ENCODE measurements at regions not wholly inside any gene's neighbourhood (a gene's known extent, or its start where the extent isn't known, plus 50 kb on each side); places are given as distances from the start of the nearest gene placed in this dataset.

GRCh38 chr21:28754127-28754611 is 238.5 kb downstream of the LTN1 start:
- intact Hi-C loops (cut with DNase I) = no loop called here
- TF ChIP-seq POLR2A (IDR thresholded peaks at IDR 0.05) (no peak), CTCF (IDR thresholded peaks at IDR 0.05) (no peak)
- Histone ChIP-seq H3K27me3 (no peaks in the 10 kb centered on the region), H3K36me3 (no peaks in the 10 kb centered on the region), H3K4me1 (peaks cover 0 to 10% (median 0%) of the 10 kb centered on the region in 3 donors), H3K9me3 (no peaks in the 10 kb centered on the region), H3K27ac (peak overlapping the region in 3 of 4 donors; percentile 43 to 78 (median 72)), H3K4me3 (no peak overlapping the region)
- DNase-seq = no peak
- 54 to 63% methylated on average over 9 of the region's 9 CpGs for WGBS, 2 donors

GRCh38 chr21:28752131-28752530 is 240.5 kb downstream of the LTN1 start:
- no peak overlapping the region for H3K4me3 ChIP-seq
- TF ChIP-seq POLR2A (IDR thresholded peaks at IDR 0.05) (no peak), CTCF (IDR thresholded peaks at IDR 0.05) (no peak)
- peak overlapping the region in 2 of 4 donors; percentile 45 to 72 for H3K27ac ChIP-seq
- H3K4me1 ChIP-seq = peaks cover 0 to 5% (median 0%) of the 10 kb centered on the region in 3 donors
- H3K9me3 ChIP-seq = no peaks in the 10 kb centered on the region
- H3K36me3 ChIP-seq = no peaks in the 10 kb centered on the region
- intact Hi-C loops (cut with DNase I) = no loop called here
- WGBS, 2 donors = 67 to 70% methylated on average over 2 of the region's 2 CpGs
- no peak for DNase-seq
- no peaks in the 10 kb centered on the region for H3K27me3 ChIP-seq

- H3K9me3 ChIP-seq = no peaks in the 10 kb centered on the region
- H3K4me3 ChIP-seq = no peak overlapping the region
- intact Hi-C loops (cut with DNase I) = no loop called here
- no peaks in the 10 kb centered on the region for H3K36me3 ChIP-seq
- no peak for TF ChIP-seq POLR2A (IDR thresholded peaks at IDR 0.05)
- TF ChIP-seq CTCF (IDR thresholded peaks at IDR 0.05) = no peak
- 84 to 86% methylated on average over 3 of the region's 3 CpGs for WGBS, 2 donors
- no peaks in the 10 kb centered on the region for H3K27me3 ChIP-seq
- no peak overlapping the region for H3K27ac ChIP-seq
- DNase-seq = no peak
- peaks cover 0 to 7% (median 0%) of the 10 kb centered on the region in 3 donors for H3K4me1 ChIP-seq
Measured at GRCh38 chr21:28751176-28751575, 241.5 kb downstream of the LTN1 start.

- H3K4me1 ChIP-seq = peaks cover 0 to 14% (median 3%) of the 10 kb centered on the region in 3 donors
- intact Hi-C loops (cut with DNase I) = no loop called here
- no peak for DNase-seq
- no peaks in the 10 kb centered on the region for H3K9me3 ChIP-seq
- 93 to 98% methylated on average over 5 of the region's 5 CpGs for WGBS, 2 donors
- no peak for TF ChIP-seq POLR2A (IDR thresholded peaks at IDR 0.05)
- TF ChIP-seq CTCF (IDR thresholded peaks at IDR 0.05) = no peak
- peak overlapping the region in 1 of 4 donors; percentile 9 for H3K27ac ChIP-seq
- no peaks in the 10 kb centered on the region for H3K36me3 ChIP-seq
- H3K27me3 ChIP-seq = no peaks in the 10 kb centered on the region
- no peak overlapping the region for H3K4me3 ChIP-seq
Measured at GRCh38 chr21:28750565-28750964, 242.1 kb downstream of the LTN1 start.

- H3K9me3 ChIP-seq = no peaks in the 10 kb centered on the region
- TF ChIP-seq POLR2A (IDR thresholded peaks at IDR 0.05) (no peak), CTCF (IDR thresholded peaks at IDR 0.05) (no peak)
- no peaks in the 10 kb centered on the region for H3K27me3 ChIP-seq
- no peaks in the 10 kb centered on the region for H3K36me3 ChIP-seq
- intact Hi-C loops (cut with DNase I) = loop anchor here (5.0 to 10.0 kb wide), 2 partner anchors 1035 to 1902 kb away; partner anchors contain the start of gene ADAMTS1
- H3K4me3 ChIP-seq = no peak overlapping the region
- H3K4me1 ChIP-seq = peaks cover 0 to 19% (median 8%) of the 10 kb centered on the region in 3 donors
- DNase-seq = no peak
- H3K27ac ChIP-seq = no peak overlapping the region
- WGBS, 2 donors = 62 to 78% methylated on average over 3 of the region's 3 CpGs
Measured at GRCh38 chr21:28749536-28749935, 243.1 kb downstream of the LTN1 start.
